NB4 (cell line): ENCODE measurements at regions not wholly inside any gene's neighbourhood (a gene's known extent, or its start where the extent isn't known, plus 50 kb on each side); places are given as distances from the start of the nearest gene placed in this dataset.

Source experiments
- CTCF ChIP-seq: IDR thresholded peaks from one replicate; pipeline ENCODE4 v1.5.1; 2012; ENCODE audit warnings: low read depth, low read length
- MAX ChIP-seq: IDR thresholded peaks from 2 replicates; pipeline ENCODE4 v1.6.1; 2011; ENCODE audit warnings: low read depth, low read length
- POLR2A ChIP-seq: IDR thresholded peaks from 2 replicates; pipeline ENCODE4 v1.6.1; 2011; ENCODE audit warnings: mild to moderate bottlenecking; ENCODE audit not compliant: insufficient read length; ENCODE audit errors: extremely low read depth

GRCh38 chr16:65339062-65339461 lies 217.2 kb upstream of the CDH11 start:
- no peak for TF ChIP-seq CTCF
- TF ChIP-seq MAX: no peak
- TF ChIP-seq POLR2A: no peak
